Activated CD4-positive, alpha-beta T cell treated with anti-CD3 and anti-CD28 coated beads for 1 hour (primary cell): ENCODE measurements at regions not wholly inside any gene's neighbourhood (a gene's known extent, or its start where the extent isn't known, plus 50 kb on each side); places are given as distances from the start of the nearest gene placed in this dataset.

Experiments used
- DNase-seq: peaks from one replicate; pipeline ENCODE4 v3.0.0-alpha.2; 2020

- no peak for DNase-seq
Measured at GRCh38 chr6:56345376-56345995, 98.1 kb upstream of the COL21A1 start.

GRCh38 chr6:56343295-56343694, 95.9 kb upstream of the COL21A1 start:
- DNase-seq, result no peak

GRCh38 chr6:56339524-56339923, 92.1 kb upstream of the COL21A1 start:
- DNase-seq, result no peak

GRCh38 chr6:56335726-56336125, 88.3 kb upstream of the COL21A1 start:
- DNase-seq, result no peak

- DNase-seq, result no peak
Measured at GRCh38 chr6:56334937-56335336, 87.6 kb upstream of the COL21A1 start.

GRCh38 chr6:56329271-56330050, 82.1 kb upstream of the COL21A1 start:
- no peak for DNase-seq

- DNase-seq, result no peak
Measured at GRCh38 chr6:56328728-56329090, 81.3 kb upstream of the COL21A1 start.

- DNase-seq, result no peak
Measured at GRCh38 chr6:56327946-56328727, 80.8 kb upstream of the COL21A1 start.

GRCh38 chr6:56324396-56324795, 77.0 kb upstream of the COL21A1 start:
- DNase-seq, result no peak

GRCh38 chr6:56318851-56319250, 71.5 kb upstream of the COL21A1 start:
- DNase-seq, result no peak

GRCh38 chr6:56314683-56315523, 67.5 kb upstream of the COL21A1 start:
- no peak for DNase-seq

- no peak for DNase-seq
Measured at GRCh38 chr6:56311533-56312448, 64.4 kb upstream of the COL21A1 start.

- DNase-seq, result no peak
Measured at GRCh38 chr6:56311061-56311460, 63.7 kb upstream of the COL21A1 start.

GRCh38 chr6:56310241-56310640, 62.9 kb upstream of the COL21A1 start:
- no peak for DNase-seq

GRCh38 chr6:56299916-56300315, 52.5 kb upstream of the COL21A1 start:
- no peak for DNase-seq

- DNase-seq, result no peak
Measured at GRCh38 chr6:56297022-56297989, 49.9 kb upstream of the COL21A1 start.
